Heart left ventricle (tissue), 16 donors: ENCODE measurements at regions not wholly inside any gene's neighbourhood (a gene's known extent, or its start where the extent isn't known, plus 50 kb on each side); places are given as distances from the start of the nearest gene placed in this dataset.
"Not testable (repeated sequence)": the region's sequence is repeated elsewhere in the genome, so short reads cannot be mapped to it uniquely, and the experiment has no call there.

Experiments
- ATAC-seq, 4 donors: fragments of 200-7000 bp; cut with Tn5 transposase; one replicate each; pipeline ENCODE4 v1.9.1; 2020 to 2022; ENCODE audit warnings: moderate library complexity in 4 of 4, mild to moderate bottlenecking in 3 of 4, moderate number of reproducible peaks in 1 of 4
- DNase-seq, 5 donors: peaks; one replicate each; pipeline ENCODE4 v3.0.0-alpha.2; 2020
- H3K27ac ChIP-seq, 12 donors: fragments of 200-600 bp; sonication (generic) in 4 of 12; one replicate each; pipeline versions ENCODE4 v1.5.0 to v1.8.0; 2016 to 2022; ENCODE audit warnings: mild to moderate bottlenecking in 2 of 12
- H3K27me3 ChIP-seq, 9 donors: fragments of 200-600 bp; sonication (generic) in 2 of 9; one replicate each; pipeline versions ENCODE4 v1.5.1 to v1.8.0; 2016 to 2022; ENCODE audit warnings: mild to moderate bottlenecking in 3 of 9
- H3K36me3 ChIP-seq, 9 donors: fragments of 200-600 bp; sonication (generic) in 2 of 9; one replicate each; pipeline versions ENCODE4 v1.5.0 to v1.8.0; 2018 to 2022; ENCODE audit warnings: mild to moderate bottlenecking in 2 of 9
- H3K4me1 ChIP-seq, 12 donors: fragments of 200-600 bp; sonication (generic) in 4 of 12; one replicate each; pipeline versions ENCODE4 v1.5.0 to v1.8.0; 2016 to 2022; ENCODE audit warnings: mild to moderate bottlenecking in 3 of 12
- H3K4me3 ChIP-seq, 12 donors: fragments of 200-600 bp; sonication (generic) in 4 of 12; one replicate each; pipeline versions ENCODE4 v1.5.0 to v1.8.0; 2017 to 2022; ENCODE audit warnings: mild to moderate bottlenecking in 9 of 12, moderate library complexity in 4 of 12
- H3K9me3 ChIP-seq, 12 donors: fragments of 200-600 bp; sonication (generic) in 4 of 12; one replicate each; pipeline versions ENCODE4 v1.5.0 to v1.8.0; 2016 to 2022; ENCODE audit warnings: mild to moderate bottlenecking in 1 of 12
- POLR2A ChIP-seq, 2 donors: fragments of 450-650 bp; IDR thresholded peaks; one replicate each; pipeline ENCODE4 v1.6.1; 2017; ENCODE audit warnings: antibody characterized with exemption in 2 of 2, mild to moderate bottlenecking in 2 of 2, moderate library complexity in 2 of 2
- WGBS, 4 donors: extraction: QIAGEN DNeasy Blood & Tissue Kit in 2 of 4; methylation state at CpG; one replicate each; pipeline versions ENCODE4 v1.1.5 to v1.1.7; 2013 to 2018; 5-methylcytosine and 5-hydroxymethylcytosine counted together
- intact Hi-C, 10 donors: fragments of 100-400 bp; cut with DNase I; formaldehyde crosslinking; loops; one replicate each; pipeline versions ENCODE4 v1.11.1 to v1.14.2; 2022
- TF ChIP-seq, protein P1 (sequence below), 12 donors: fragments of 200-600 bp; sonication (generic) in 4 of 12; IDR thresholded peaks; one replicate each; pipeline versions ENCODE4 v1.5.0 to v1.8.0; 2018 to 2022; ENCODE audit warnings: antibody characterized with exemption in 12 of 12, mild to moderate bottlenecking in 5 of 12
- donor health status: ischemic (EF 13 %, LVEDD 7.1; RV severe dilation, severe dysfunction).
- donor health status: healthy with polysubstance abuse.
- donor health status: DM: no; HTN: yes; CAD: no.
- donor health status: DM: no; HTN: no; CAD: no.
- donor health status: ischemic (EF 25% LVEDD 6.9; RV normal size, moderate dysfunction).
- donor health status: ischemic (EF 25% LVEDD 5.7; RV mildly dilated, moderate dysfunction).
- donor health status: healthy.
- donor health status: DM: yes; HTN: yes; CAD: no.
- donor health status: ischemic (EF 35%, LVEDD 5.7; RV mildly dilated, moderate dysfunction).
- donor health status: nonischemic (EF 11% LVEDD 7.7; RV severe dilation, severe dysfunction).
- donor health status: DM: yes; HTN: yes; CAD: no.
- donor health status: PGD.
- donor health status: ischemic (EF 29% LVEDD 5.4; RV normal size, mild dysfunction).
- donor health status: nonischemic (EF 23%, LVEDD 6.1; RV moderate dilation, normal function).

DNA sequence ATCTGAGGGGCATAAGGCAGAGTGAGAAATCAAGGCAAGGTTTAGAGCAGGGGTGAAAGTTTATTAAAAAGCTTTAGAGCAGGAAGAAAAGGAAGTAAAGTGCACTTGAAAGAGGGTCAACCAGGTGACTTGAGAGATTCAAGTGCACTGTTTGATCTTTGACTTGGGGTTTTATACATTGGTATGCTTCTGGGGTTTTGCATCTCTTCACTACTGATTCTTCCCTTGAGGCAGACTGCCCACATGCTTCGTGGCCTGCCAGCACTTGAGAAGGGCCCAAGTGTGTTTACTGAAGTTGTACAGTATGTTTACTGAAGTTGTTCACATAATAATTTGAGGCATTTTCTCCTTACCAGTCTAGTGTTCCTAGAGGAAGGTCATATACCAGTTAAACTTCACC lies 367.0 kb upstream of the UBE2E2 start:
- intact Hi-C loops, result no loop called here

DNA sequence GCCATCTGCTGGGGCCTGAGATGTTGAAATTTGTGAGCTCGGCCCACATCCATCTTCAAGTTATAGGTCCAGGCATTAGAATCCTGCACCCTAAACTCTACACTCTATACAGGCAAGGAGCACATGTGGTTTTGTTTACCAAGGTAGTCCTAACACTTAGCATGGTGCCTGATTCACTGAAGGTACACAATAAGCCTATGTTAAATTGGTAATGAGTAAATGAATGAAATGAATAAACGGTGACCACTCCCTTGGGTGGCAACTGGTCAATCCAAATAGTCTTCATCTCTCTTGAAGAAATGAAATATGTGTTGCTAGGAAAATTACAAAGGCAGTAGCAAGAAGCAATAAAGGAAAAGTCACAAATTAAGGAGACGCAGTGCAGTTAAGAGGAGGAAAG lies 359.3 kb upstream of the UBE2E2 start:
- Histone ChIP-seq H3K4me1 (no peaks in the 10 kb centered on the region), H3K4me3 (no peak overlapping the region), H3K36me3 (no peaks in the 10 kb centered on the region), H3K9me3 (peaks cover 0 to 25% (median 2%) of the 10 kb centered on the region in 12 donors), H3K27me3 (no peaks in the 10 kb centered on the region), H3K27ac (no peak overlapping the region)
- ATAC-seq (no peak), DNase-seq (no peak)
- WGBS, 4 donors, result 85 to 89% (median 88%) methylated on average over 3 of the region's 3 CpGs
- intact Hi-C loops, result no loop called here
- TF ChIP-seq, protein P1, sequence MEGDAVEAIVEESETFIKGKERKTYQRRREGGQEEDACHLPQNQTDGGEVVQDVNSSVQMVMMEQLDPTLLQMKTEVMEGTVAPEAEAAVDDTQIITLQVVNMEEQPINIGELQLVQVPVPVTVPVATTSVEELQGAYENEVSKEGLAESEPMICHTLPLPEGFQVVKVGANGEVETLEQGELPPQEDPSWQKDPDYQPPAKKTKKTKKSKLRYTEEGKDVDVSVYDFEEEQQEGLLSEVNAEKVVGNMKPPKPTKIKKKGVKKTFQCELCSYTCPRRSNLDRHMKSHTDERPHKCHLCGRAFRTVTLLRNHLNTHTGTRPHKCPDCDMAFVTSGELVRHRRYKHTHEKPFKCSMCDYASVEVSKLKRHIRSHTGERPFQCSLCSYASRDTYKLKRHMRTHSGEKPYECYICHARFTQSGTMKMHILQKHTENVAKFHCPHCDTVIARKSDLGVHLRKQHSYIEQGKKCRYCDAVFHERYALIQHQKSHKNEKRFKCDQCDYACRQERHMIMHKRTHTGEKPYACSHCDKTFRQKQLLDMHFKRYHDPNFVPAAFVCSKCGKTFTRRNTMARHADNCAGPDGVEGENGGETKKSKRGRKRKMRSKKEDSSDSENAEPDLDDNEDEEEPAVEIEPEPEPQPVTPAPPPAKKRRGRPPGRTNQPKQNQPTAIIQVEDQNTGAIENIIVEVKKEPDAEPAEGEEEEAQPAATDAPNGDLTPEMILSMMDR (IDR thresholded peaks at IDR 0.05), result no peak
- no peak for TF ChIP-seq POLR2A (IDR thresholded peaks at IDR 0.05)

More for the DNA sequence above, 367.0 kb upstream of the UBE2E2 start:
- no peak for ATAC-seq
- WGBS, 4 donors, result 48 to 64% (median 52%) methylated on average over 1 of the region's 1 CpG
- no peak for DNase-seq
- H3K36me3 ChIP-seq, result no peaks in the 10 kb centered on the region
- TF ChIP-seq, protein P1 (IDR thresholded peaks at IDR 0.05), result no peak
- no peak for TF ChIP-seq POLR2A (IDR thresholded peaks at IDR 0.05)
- no peak overlapping the region for H3K4me3 ChIP-seq
- peaks cover 0 to 8% (median 0%) of the 10 kb centered on the region in 12 donors for H3K9me3 ChIP-seq
- H3K27ac ChIP-seq, result no peak overlapping the region
- H3K27me3 ChIP-seq, result no peaks in the 10 kb centered on the region
- peaks cover 0 to 5% (median 0%) of the 10 kb centered on the region in 12 donors for H3K4me1 ChIP-seq

DNA sequence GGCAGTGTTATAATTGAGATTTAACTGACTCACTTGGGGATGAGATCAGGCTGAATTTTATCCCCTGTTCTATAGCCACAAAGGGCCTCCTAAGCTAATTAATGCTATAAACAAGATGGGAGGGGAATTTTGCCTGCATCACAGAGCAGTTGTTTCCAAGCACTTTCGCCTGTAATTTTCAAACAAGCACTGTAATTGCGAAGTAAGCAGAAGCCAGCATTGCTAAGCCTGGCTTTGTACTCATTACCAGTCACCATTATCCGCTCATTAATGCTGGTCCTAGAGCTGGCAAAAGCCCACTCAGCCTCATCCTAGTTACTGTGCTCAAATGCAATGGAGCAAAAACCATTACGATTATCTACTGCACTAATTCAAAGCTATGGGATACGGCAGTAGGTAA lies 356.6 kb upstream of the UBE2E2 start:
- Histone ChIP-seq H3K4me1 (no peaks in the 10 kb centered on the region), H3K36me3 (no peaks in the 10 kb centered on the region), H3K9me3 (peaks cover 0 to 13% (median 0%) of the 10 kb centered on the region in 12 donors), H3K4me3 (no peak overlapping the region), H3K27ac (no peak overlapping the region), H3K27me3 (no peaks in the 10 kb centered on the region)
- TF ChIP-seq POLR2A (IDR thresholded peaks at IDR 0.05), result no peak
- TF ChIP-seq, protein P1 (IDR thresholded peaks at IDR 0.05), result no peak
- no peak for DNase-seq
- intact Hi-C loops, result no loop called here
- no peak for ATAC-seq
- 80 to 94% (median 84%) methylated on average over 5 of the region's 5 CpGs for WGBS, 4 donors

DNA sequence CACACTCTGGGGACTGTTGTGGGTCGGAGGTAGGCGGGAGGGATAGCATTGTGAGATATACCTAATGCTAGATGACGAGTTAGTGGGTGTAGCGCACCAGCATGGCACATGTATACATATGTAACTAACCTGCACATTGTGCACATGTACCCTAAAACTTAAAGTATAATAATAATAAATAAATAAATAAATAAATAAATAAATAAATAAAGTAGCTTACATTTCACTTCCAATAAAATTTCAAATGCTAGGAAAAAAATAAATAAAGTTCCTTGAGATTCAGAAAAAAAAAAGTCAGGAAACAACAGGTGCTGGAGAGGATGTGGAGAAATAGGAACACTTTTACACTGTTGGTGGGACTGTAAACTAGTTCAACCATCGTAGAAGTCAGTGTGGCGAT lies 353.5 kb upstream of the UBE2E2 start:
- intact Hi-C loops, ATAC-seq, H3K36me3 ChIP-seq, H3K4me3 ChIP-seq, H3K27ac ChIP-seq, H3K4me1 ChIP-seq, H3K9me3 ChIP-seq, H3K27me3 ChIP-seq, DNase-seq: not testable (repeated sequence)
- WGBS, 4 donors, result 78 to 95% (median 86%) methylated on average over 4 to 6 of the region's 6 CpGs

DNA sequence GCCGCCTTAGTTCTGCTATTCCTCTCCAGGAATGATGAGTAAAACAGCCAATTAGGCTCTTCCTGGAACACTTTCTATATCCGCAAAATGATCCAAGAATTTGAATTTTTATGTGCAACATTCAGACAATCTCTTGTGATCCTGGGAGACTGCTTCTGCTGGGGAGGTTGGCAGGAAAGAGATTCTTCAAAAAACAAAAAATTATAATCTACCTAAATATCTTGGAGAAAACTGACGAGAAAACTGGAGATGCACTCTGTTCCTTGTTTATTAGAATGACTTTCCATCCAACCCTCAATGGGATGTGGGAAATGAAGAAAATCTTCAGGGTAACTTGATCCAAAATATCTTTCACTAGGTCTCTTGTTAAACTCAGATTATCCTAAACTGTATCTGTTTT lies 346.3 kb upstream of the UBE2E2 start:
- WGBS, 4 donors, result 79 to 88% (median 83%) methylated on average over 3 of the region's 3 CpGs
- no peak overlapping the region for H3K27ac ChIP-seq
- TF ChIP-seq, protein P1 (IDR thresholded peaks at IDR 0.05), result no peak
- no peak for TF ChIP-seq POLR2A (IDR thresholded peaks at IDR 0.05)
- H3K36me3 ChIP-seq, result no peaks in the 10 kb centered on the region
- DNase-seq (no peak), ATAC-seq (no peak)
- H3K27me3 ChIP-seq, result no peaks in the 10 kb centered on the region
- intact Hi-C loops, result no loop called here
- peaks cover 0 to 2% (median 0%) of the 10 kb centered on the region in 12 donors for H3K4me1 ChIP-seq
- no peak overlapping the region for H3K4me3 ChIP-seq
- peaks cover 0 to 10% (median 0%) of the 10 kb centered on the region in 12 donors for H3K9me3 ChIP-seq
